Muscle of arm (tissue), 1 donor: ENCODE measurements at regions not wholly inside any gene's neighbourhood (a gene's known extent, or its start where the extent isn't known, plus 50 kb on each side); places are given as distances from the start of the nearest gene placed in this dataset.

Experiments
- DNase-seq: peaks from one replicate; pipeline ENCODE4 v3.0.0-alpha.2; 2013

GRCh38 chrX:138534410-138534809, 177.1 kb downstream of the FGF13 start:
- no peak for DNase-seq

- peak; percentile 74 for DNase-seq
These were observed 192.2 kb downstream of the FGF13 start for GRCh38 chrX:138519296-138519695.

- peak; percentile 40 for DNase-seq
These were observed 207.2 kb downstream of the FGF13 start for GRCh38 chrX:138504273-138504672.

GRCh38 chrX:138492371-138492770, 219.1 kb downstream of the FGF13 start:
- no peak for DNase-seq

GRCh38 chrX:138487866-138488265, 223.7 kb downstream of the FGF13 start:
- DNase-seq: no peak

GRCh38 chrX:138485767-138486166, 225.8 kb downstream of the FGF13 start:
- no peak for DNase-seq

GRCh38 chrX:138485224-138485623, 226.3 kb downstream of the FGF13 start:
- no peak for DNase-seq

GRCh38 chrX:138484451-138484850, 227.1 kb downstream of the FGF13 start:
- DNase-seq: no peak

- DNase-seq: no peak
These were observed 229.9 kb downstream of the FGF13 start for GRCh38 chrX:138481649-138482048.

GRCh38 chrX:138463476-138463875, 248.0 kb downstream of the FGF13 start:
- DNase-seq: no peak
